Prostate gland (tissue), 2 donors: ENCODE measurements at regions not wholly inside any gene's neighbourhood (a gene's known extent, or its start where the extent isn't known, plus 50 kb on each side); places are given as distances from the start of the nearest gene placed in this dataset.

Experiments
- DNase-seq: peaks from one replicate; pipeline ENCODE4 v3.0.0-alpha.2; 2019; ENCODE audit warnings: low spot score
- H3K27ac ChIP-seq, 2 donors: fragments of 200-600 bp; sonication (generic); 2 replicates each; pipeline ENCODE4 v1.5.1; 2017 to 2019
- H3K27me3 ChIP-seq: fragments of 200-600 bp; sonication (generic); replicated peaks from 2 replicates; pipeline ENCODE4 v1.5.1; 2019; ENCODE audit not compliant: insufficient read depth
- H3K36me3 ChIP-seq, 2 donors: fragments of 200-600 bp; sonication (generic); 1 replicate in 1 of 2; 2 replicates in 1 of 2; pipeline versions ENCODE4 v1.5.1 to v1.8.1; 2017 to 2019
- H3K4me1 ChIP-seq: fragments of 200-600 bp; sonication (generic); replicated peaks from 2 replicates; pipeline ENCODE4 v1.5.1; 2019
- H3K4me3 ChIP-seq, 2 donors: fragments of 200-600 bp; sonication (generic); 2 replicates each; pipeline ENCODE4 v1.5.1; 2017 to 2019
- H3K9me3 ChIP-seq: fragments of 200-600 bp; sonication (generic); 2 replicates; pipeline ENCODE4 v1.5.1; 2017
- CTCF ChIP-seq, 4 experiments: fragments of 200-600 bp in 2 of 4; fragments of 450-650 bp in 2 of 4; sonication (generic) in 2 of 4; IDR thresholded peaks; 1 replicate in 3 of 4; 2 replicates in 1 of 4; pipeline ENCODE4 v1.5.1; 2016 to 2019; ENCODE audit warnings: antibody characterized with exemption in 4 of 4, mild to moderate bottlenecking in 2 of 4, moderate library complexity in 2 of 4
- POLR2A ChIP-seq: fragments of 450-650 bp; IDR thresholded peaks from one replicate; pipeline ENCODE4 v1.6.1; 2016; ENCODE audit warnings: antibody characterized with exemption, mild to moderate bottlenecking
- POLR2AphosphoS5 ChIP-seq: sonication (generic); formaldehyde crosslinking; IDR thresholded peaks from one replicate; pipeline ENCODE4 v1.6.1; 2017; ENCODE audit warnings: antibody characterized with exemption
- WGBS: methylation state at CpG from one replicate; pipeline ENCODE4 v1.1.5; 2018; 5-methylcytosine and 5-hydroxymethylcytosine counted together
- intact Hi-C: fragments of 100-400 bp; cut with DNase I; formaldehyde crosslinking; loops from one replicate; pipeline ENCODE4 v1.14.2; 2022

- intact Hi-C loops, result loop anchor here (2.0 to 5.0 kb wide), 3 partner anchors 116 to 491 kb away; no protein-coding TSS in a partner anchor
- Histone ChIP-seq H3K36me3 (no peaks in the 10 kb centered on the region), H3K9me3 (no peaks in the 10 kb centered on the region), H3K4me3 (no peak overlapping the region), H3K27me3 (no peaks in the 10 kb centered on the region), H3K27ac (no peak overlapping the region), H3K4me1 (no peaks in the 10 kb centered on the region)
- DNase-seq, result peak; percentile 15
- TF ChIP-seq CTCF (IDR thresholded peaks at IDR 0.05) (no peak), POLR2A (no peak), POLR2AphosphoS5 (no peak)
- WGBS, result 26% methylated on average over 10 of the region's 10 CpGs
Observed at GRCh38 chr2:65553504-65554074, 121.2 kb upstream of the SPRED2 start.

GRCh38 chr2:65551528-65551927, 119.1 kb upstream of the SPRED2 start:
- 91% methylated on average over 7 of the region's 7 CpGs for WGBS
- Histone ChIP-seq H3K27me3 (no peaks in the 10 kb centered on the region), H3K4me1 (no peaks in the 10 kb centered on the region), H3K4me3 (no peak overlapping the region), H3K36me3 (no peaks in the 10 kb centered on the region), H3K27ac (no peak overlapping the region), H3K9me3 (no peaks in the 10 kb centered on the region)
- intact Hi-C loops, result loop anchor here (5.0 kb wide), 2 partner anchors 114 to 489 kb away; no protein-coding TSS in a partner anchor
- no peak for TF ChIP-seq POLR2A
- no peak for TF ChIP-seq POLR2AphosphoS5
- no peak for TF ChIP-seq CTCF (IDR thresholded peaks at IDR 0.05)
- DNase-seq, result no peak

- 73% methylated on average over 7 of the region's 7 CpGs for WGBS
- H3K4me3 ChIP-seq, result no peak overlapping the region
- H3K9me3 ChIP-seq, result no peaks in the 10 kb centered on the region
- H3K27ac ChIP-seq, result no peak overlapping the region
- no peaks in the 10 kb centered on the region for H3K27me3 ChIP-seq
- TF ChIP-seq POLR2AphosphoS5 (no peak), CTCF (IDR thresholded peaks at IDR 0.05) (no peak), POLR2A (no peak)
- no peaks in the 10 kb centered on the region for H3K4me1 ChIP-seq
- intact Hi-C loops, result loop anchor here (5.0 kb wide), 2 partner anchors 113 to 488 kb away; no protein-coding TSS in a partner anchor
- no peak for DNase-seq
- H3K36me3 ChIP-seq, result no peaks in the 10 kb centered on the region
Observed at GRCh38 chr2:65550246-65550645, 117.8 kb upstream of the SPRED2 start.

GRCh38 chr2:65549631-65550030, 117.2 kb upstream of the SPRED2 start:
- Histone ChIP-seq H3K27me3 (no peaks in the 10 kb centered on the region), H3K9me3 (no peaks in the 10 kb centered on the region), H3K4me3 (no peak overlapping the region), H3K27ac (no peak overlapping the region), H3K36me3 (no peaks in the 10 kb centered on the region), H3K4me1 (no peaks in the 10 kb centered on the region)
- TF ChIP-seq POLR2A (no peak), CTCF (IDR thresholded peaks at IDR 0.05) (no peak), POLR2AphosphoS5 (no peak)
- intact Hi-C loops, result loop anchor here (5.0 kb wide), 2 partner anchors 112 to 487 kb away; no protein-coding TSS in a partner anchor
- 81% methylated on average over 4 of the region's 4 CpGs for WGBS
- no peak for DNase-seq

- no peak for TF ChIP-seq POLR2A
- Histone ChIP-seq H3K4me3 (no peak overlapping the region), H3K27me3 (no peaks in the 10 kb centered on the region), H3K4me1 (no peaks in the 10 kb centered on the region), H3K36me3 (no peaks in the 10 kb centered on the region), H3K9me3 (no peaks in the 10 kb centered on the region), H3K27ac (no peak overlapping the region)
- DNase-seq, result no peak
- 96% methylated on average over 3 of the region's 3 CpGs for WGBS
- intact Hi-C loops, result no loop called here
Observed at GRCh38 chr2:65549257-65549627, 116.8 kb upstream of the SPRED2 start.
